ENCODE measurements at regions not wholly inside any gene's neighbourhood (a gene's known extent, or its start where the extent isn't known, plus 50 kb on each side); places are given as distances from the start of the nearest gene placed in this dataset.

DNA sequence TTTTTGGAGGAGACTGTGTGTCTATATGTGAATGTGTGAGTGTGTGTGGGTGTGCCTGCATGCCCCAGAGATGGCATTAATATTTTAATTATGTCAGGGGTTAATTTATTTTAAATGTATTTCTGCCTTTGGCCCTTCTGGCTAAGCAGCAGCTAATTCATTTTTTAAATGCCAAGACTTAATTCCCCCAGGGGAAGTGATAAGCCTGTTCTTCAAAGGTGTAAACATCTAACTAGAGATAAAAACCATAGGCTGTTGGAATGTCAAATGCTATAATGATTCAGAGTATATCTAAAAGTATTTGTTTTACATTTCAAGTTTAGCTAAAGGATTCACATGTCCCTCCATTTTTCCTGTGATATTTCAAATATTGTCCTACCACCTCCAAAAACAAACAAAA lies 184.7 kb downstream of the SPP2 start:
- no peaks in the 10 kb centered on the region for H3K79me2 ChIP-seq (ENCODE audit: insufficient read depth, low read length)
- no peaks in the 10 kb centered on the region for H3K27me3 ChIP-seq (ENCODE audit: insufficient read depth, low read length)
- ChIA-PET RAD21 (ENCODE audit: low non-redundant PET in 1 of 2, low total read pairs in 2 of 2, uncharacterized antibody in 2 of 2, unreplicated experiment in 2 of 2) (no interaction called here), CTCF (no interaction called here), POLR2A (no interaction called here)
- ATAC-seq (no peak), DNase-seq (ENCODE audit: low read depth, low spot score) (no peak)
- no peak overlapping the region for H2AFZ ChIP-seq (ENCODE audit: low read depth, low read length, poor library complexity, severe bottlenecking)
- H4K20me1 ChIP-seq (ENCODE audit: insufficient read depth): no peaks in the 10 kb centered on the region
- TF ChIP-seq ZNF274 (IDR thresholded peaks at IDR 0.05; ENCODE audit: low read depth, low read length) (no peak), EZH2 (IDR thresholded peaks at IDR 0.05) (no peak), TCF7L2 (IDR thresholded peaks at IDR 0.05; ENCODE audit: borderline replicate concordance, extremely low read depth, insufficient read depth, insufficient read length) (no peak), JUND (IDR thresholded peaks at IDR 0.05) (no peak), EZH2phosphoT487 (IDR thresholded peaks at IDR 0.05; ENCODE audit: borderline replicate concordance) (no peak), CBX3 (IDR thresholded peaks at IDR 0.05; ENCODE audit: low read depth) (no peak), RAD21 (IDR thresholded peaks at IDR 0.05; ENCODE audit: low read depth) (no peak), ZBTB33 (IDR thresholded peaks at IDR 0.05; ENCODE audit: extremely low read depth, insufficient replicate concordance, low read length) (no peak), SRF (IDR thresholded peaks at IDR 0.05; ENCODE audit: low read depth) (no peak)
- no TSS peak for BruUV-seq (replicated peaks)
- no peak overlapping the region for H3K4me2 ChIP-seq (ENCODE audit: low read length)
- no peaks in the 10 kb centered on the region for H3K36me3 ChIP-seq (ENCODE audit: control insufficient read depth in 1 of 2, insufficient read depth in 2 of 2, low read length in 2 of 2)
- H3K4me3 ChIP-seq (replicated peaks in 1 of 2; ENCODE audit: low read depth in 1 of 2, low read length in 2 of 2): no peak overlapping the region
- no peak overlapping the region for H3K27ac ChIP-seq (ENCODE audit: low read depth, low read length)
- H3K9me2 ChIP-seq (ENCODE audit: insufficient read depth): no peaks in the 10 kb centered on the region
- no peak overlapping the region for H3K9ac ChIP-seq (ENCODE audit: low read length)
- intact Hi-C loops (cut with micrococcal nuclease): no loop called here
- no peaks in the 10 kb centered on the region for H3K4me1 ChIP-seq (ENCODE audit: control insufficient read depth in 1 of 2, insufficient read depth in 2 of 2, low read length in 2 of 2)
- H3K9me3 ChIP-seq (ENCODE audit: control insufficient read depth in 1 of 2, insufficient read depth in 1 of 2, low read depth in 1 of 2, low read length in 2 of 2): no peaks in the 10 kb centered on the region

GRCh38 chr2:234231460-234231859 lies 181.0 kb downstream of the SPP2 start:
- H3K9ac ChIP-seq (ENCODE audit: low read length): no peak overlapping the region
- H2AFZ ChIP-seq (ENCODE audit: low read depth, low read length, poor library complexity, severe bottlenecking): no peak overlapping the region
- H3K9me3 ChIP-seq (ENCODE audit: control insufficient read depth in 1 of 2, insufficient read depth in 1 of 2, low read depth in 1 of 2, low read length in 2 of 2): no peaks in the 10 kb centered on the region
- H3K27ac ChIP-seq (ENCODE audit: low read depth, low read length): no peak overlapping the region
- H3K9me2 ChIP-seq (ENCODE audit: insufficient read depth): no peaks in the 10 kb centered on the region
- no peaks in the 10 kb centered on the region for H3K27me3 ChIP-seq (ENCODE audit: insufficient read depth, low read length)
- intact Hi-C loops (cut with micrococcal nuclease): no loop called here
- no peaks in the 10 kb centered on the region for H3K79me2 ChIP-seq (ENCODE audit: insufficient read depth, low read length)
- no peak for ATAC-seq
- no peak overlapping the region for H3K4me3 ChIP-seq (replicated peaks in 1 of 2; ENCODE audit: low read depth in 1 of 2, low read length in 2 of 2)
- no peaks in the 10 kb centered on the region for H3K36me3 ChIP-seq (ENCODE audit: control insufficient read depth in 1 of 2, insufficient read depth in 2 of 2, low read length in 2 of 2)
- no peak overlapping the region for H3K4me2 ChIP-seq (ENCODE audit: low read length)
- H3K4me1 ChIP-seq (ENCODE audit: control insufficient read depth in 1 of 2, insufficient read depth in 2 of 2, low read length in 2 of 2): no peaks in the 10 kb centered on the region
- RAD21 ChIA-PET (ENCODE audit: low non-redundant PET in 1 of 2, low total read pairs in 2 of 2, uncharacterized antibody in 2 of 2, unreplicated experiment in 2 of 2): no interaction called here
- CTCF ChIA-PET: no interaction called here
- POLR2A ChIA-PET: no interaction called here
- no peak for DNase-seq (ENCODE audit: low read depth, low spot score)
- H4K20me1 ChIP-seq (ENCODE audit: insufficient read depth): no peaks in the 10 kb centered on the region
- BruUV-seq (replicated peaks): no TSS peak
- no peak for TF ChIP-seq MAX (IDR thresholded peaks at IDR 0.05)
- TF ChIP-seq FOSL1 (IDR thresholded peaks at IDR 0.05; ENCODE audit: low read depth): no peak
- no peak for TF ChIP-seq EZH2 (IDR thresholded peaks at IDR 0.05)
- no peak for TF ChIP-seq JUND (IDR thresholded peaks at IDR 0.05)
- TF ChIP-seq EGR1 (IDR thresholded peaks at IDR 0.05; ENCODE audit: low read depth): no peak
- no peak for TF ChIP-seq POLR2AphosphoS5 (IDR thresholded peaks at IDR 0.05; ENCODE audit: low read depth, low read length)
- TF ChIP-seq RAD21 (IDR thresholded peaks at IDR 0.05; ENCODE audit: low read depth): no peak
- no peak for TF ChIP-seq ZFX (IDR thresholded peaks at IDR 0.05)
- TF ChIP-seq, protein P1, sequence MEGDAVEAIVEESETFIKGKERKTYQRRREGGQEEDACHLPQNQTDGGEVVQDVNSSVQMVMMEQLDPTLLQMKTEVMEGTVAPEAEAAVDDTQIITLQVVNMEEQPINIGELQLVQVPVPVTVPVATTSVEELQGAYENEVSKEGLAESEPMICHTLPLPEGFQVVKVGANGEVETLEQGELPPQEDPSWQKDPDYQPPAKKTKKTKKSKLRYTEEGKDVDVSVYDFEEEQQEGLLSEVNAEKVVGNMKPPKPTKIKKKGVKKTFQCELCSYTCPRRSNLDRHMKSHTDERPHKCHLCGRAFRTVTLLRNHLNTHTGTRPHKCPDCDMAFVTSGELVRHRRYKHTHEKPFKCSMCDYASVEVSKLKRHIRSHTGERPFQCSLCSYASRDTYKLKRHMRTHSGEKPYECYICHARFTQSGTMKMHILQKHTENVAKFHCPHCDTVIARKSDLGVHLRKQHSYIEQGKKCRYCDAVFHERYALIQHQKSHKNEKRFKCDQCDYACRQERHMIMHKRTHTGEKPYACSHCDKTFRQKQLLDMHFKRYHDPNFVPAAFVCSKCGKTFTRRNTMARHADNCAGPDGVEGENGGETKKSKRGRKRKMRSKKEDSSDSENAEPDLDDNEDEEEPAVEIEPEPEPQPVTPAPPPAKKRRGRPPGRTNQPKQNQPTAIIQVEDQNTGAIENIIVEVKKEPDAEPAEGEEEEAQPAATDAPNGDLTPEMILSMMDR (IDR thresholded peaks at IDR 0.05 in 2 of 3, conservative IDR thresholded peaks at IDR 0.05 in 1 of 3; ENCODE audit: borderline replicate concordance in 1 of 3, insufficient read depth in 1 of 3, low read depth in 2 of 3, low read length in 2 of 3): no peak
- no peak for TF ChIP-seq ZNF274 (IDR thresholded peaks at IDR 0.05; ENCODE audit: low read depth, low read length)
- TF ChIP-seq, protein P2, sequence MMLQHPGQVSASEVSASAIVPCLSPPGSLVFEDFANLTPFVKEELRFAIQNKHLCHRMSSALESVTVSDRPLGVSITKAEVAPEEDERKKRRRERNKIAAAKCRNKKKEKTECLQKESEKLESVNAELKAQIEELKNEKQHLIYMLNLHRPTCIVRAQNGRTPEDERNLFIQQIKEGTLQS (IDR thresholded peaks at IDR 0.05): no peak
- TF ChIP-seq CBX3 (IDR thresholded peaks at IDR 0.05; ENCODE audit: low read depth): no peak
- no peak for TF ChIP-seq SP1 (IDR thresholded peaks at IDR 0.05; ENCODE audit: low read depth)
- no peak for TF ChIP-seq ELF1 (IDR thresholded peaks at IDR 0.05; ENCODE audit: borderline replicate concordance, low read depth)
- no peak for TF ChIP-seq POLR2A (IDR thresholded peaks at IDR 0.05; ENCODE audit: borderline replicate concordance, extremely low read depth, insufficient read depth, insufficient read length)
- TF ChIP-seq EZH2phosphoT487 (IDR thresholded peaks at IDR 0.05; ENCODE audit: borderline replicate concordance): no peak

Data from HCT116 (cell line).